Kidney tubule cell (primary cell): ENCODE measurements at regions not wholly inside any gene's neighbourhood (a gene's known extent, or its start where the extent isn't known, plus 50 kb on each side); places are given as distances from the start of the nearest gene placed in this dataset.

Experiments used
- DNase-seq: peaks from one replicate; pipeline ENCODE4 v3.0.0-alpha.2; 2018; ENCODE audit warnings: low spot score

DNA sequence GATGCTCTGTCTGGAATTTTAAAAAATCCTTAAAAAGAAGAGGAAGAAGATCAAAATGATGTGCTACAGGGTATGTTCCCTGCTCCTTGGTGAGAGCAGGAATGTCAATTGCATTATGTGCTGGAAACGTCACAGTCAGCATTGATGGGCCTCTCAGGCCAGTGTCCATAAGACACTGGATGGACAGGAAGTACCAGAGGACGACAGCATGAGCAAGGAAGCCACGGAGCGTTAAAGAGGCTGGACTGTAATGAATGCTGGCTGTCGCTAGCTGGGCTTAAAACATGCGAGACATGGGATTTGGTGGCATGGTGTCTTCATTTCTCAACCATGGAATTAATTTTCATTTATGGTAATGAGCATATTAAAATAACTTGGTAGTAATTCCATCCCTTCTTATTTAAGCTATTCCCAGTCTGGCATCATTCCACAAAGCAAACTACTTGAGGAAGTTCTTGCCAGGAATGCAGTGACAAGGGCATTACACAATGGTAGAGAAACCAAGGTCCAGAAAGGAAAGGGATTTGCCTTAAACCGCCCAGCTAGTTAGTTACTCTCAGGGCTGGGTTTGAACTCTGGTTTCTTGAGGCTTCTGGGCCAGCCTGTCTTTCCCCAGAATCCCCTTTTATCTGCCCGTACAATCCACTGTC, 166.6 kb upstream of the SOX4 start:
- peak; percentile 28 for DNase-seq

DNA sequence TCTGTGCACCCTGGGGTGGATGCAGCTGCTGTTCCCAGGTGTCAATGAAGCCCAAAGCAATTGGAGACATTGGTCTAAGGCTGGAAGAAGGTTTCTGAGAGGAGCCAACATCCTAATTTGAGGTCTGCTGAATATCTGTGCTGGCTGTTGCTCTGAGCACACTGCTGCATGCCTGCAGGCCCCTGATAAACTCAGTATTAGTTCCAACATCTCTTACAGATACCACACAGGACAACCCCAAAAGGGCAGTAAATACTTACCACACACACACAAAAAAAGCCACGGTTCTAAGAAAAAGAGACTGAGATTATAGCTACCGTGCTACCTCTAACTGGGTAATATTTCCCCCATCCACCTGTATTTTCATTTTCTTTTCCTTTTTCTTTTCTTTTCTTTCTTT, 164.3 kb upstream of the SOX4 start:
- DNase-seq, result no peak

DNA sequence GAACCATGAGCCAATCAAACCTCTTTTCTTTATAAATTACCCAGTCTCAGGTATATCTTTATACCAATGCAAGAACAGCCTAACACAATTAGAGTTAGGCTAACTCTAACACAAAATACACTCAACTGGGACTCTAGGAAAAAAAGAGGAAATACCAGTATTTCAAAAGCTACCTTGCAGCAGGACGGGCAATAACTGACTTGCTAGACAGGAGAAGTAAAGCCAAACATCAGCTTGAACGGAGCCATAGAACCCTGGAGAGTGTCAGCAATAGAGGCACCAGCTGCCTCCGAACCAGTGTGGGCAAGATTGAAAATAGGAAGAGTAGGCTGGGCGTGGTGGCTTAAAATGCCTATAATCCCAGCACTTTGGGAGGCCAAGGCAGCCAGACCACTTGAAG, 162.0 kb upstream of the SOX4 start:
- DNase-seq, result no peak

DNA sequence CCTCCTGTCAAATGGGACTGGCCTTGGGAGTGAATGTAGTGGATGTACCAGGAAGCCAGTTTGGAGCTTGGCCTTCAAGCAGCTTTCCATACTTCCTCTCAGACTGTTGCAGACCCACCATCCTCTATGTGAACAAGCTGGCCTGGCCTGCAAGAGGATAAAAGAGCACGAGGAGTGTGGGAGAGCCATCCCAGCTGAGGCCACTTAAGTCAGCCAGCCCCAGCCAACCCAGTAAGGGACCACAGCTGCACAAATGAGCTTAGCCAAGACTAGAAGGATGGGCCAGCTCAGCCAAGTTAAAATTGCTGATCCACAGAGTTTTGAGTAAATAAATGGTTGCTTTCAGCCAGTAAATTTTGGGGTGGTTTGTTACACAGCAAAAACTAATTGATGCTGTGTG, 156.9 kb upstream of the SOX4 start:
- DNase-seq, result no peak

DNA sequence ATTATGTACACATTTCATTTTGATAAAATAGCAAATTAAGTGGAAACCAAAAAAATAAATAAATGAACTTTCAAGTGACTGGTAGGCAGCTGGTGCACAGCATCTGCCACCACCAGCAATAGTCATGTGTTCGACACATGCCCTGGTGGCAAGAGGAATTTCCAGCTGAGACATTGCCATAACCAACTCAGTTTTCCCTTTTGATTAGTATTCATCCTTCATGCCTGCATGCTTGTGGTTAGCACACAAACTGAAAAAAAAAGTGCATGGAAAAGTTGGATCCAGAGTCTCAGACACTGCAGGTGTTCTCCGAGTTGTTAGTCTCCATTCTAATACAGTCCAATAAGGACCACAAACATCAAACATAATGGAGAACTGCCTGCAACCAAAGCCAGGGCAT, 156.0 kb upstream of the SOX4 start:
- peak; percentile 38 for DNase-seq

DNA sequence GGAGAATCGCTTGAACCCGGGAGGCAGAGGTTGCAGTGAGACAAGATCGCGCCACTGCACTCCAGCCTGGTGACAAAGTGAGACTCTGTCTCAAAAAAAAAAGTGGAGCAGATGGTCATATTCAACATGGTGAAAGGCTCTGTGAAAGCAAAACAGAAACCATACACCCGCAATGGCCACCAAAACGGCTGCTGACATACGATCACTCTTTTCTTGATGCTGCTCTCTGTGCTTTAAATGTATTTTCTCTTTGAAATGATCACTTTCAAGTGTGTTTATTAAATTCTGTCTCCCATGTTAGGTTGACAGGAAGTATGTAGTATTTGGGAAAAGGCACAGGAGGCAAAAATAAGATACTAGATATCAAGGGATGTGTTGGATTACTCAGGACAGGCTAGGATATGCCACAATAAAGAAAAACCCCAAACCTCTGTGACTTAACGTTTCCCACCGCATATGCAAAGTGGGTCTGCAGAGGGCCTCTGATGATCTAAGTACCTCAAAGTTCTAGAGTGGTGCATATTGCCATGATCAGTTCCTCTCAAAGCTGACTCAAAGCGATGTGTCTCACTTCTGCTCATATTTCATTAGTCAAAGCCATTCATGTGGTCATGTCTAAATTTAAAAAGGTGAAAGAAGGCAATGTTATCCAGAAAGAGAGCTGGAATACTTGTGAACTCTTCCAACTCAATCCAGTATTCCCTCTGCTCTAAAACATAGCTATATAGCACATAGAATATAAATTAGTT, 155.1 kb upstream of the SOX4 start:
- DNase-seq, result peak; percentile 40

DNA sequence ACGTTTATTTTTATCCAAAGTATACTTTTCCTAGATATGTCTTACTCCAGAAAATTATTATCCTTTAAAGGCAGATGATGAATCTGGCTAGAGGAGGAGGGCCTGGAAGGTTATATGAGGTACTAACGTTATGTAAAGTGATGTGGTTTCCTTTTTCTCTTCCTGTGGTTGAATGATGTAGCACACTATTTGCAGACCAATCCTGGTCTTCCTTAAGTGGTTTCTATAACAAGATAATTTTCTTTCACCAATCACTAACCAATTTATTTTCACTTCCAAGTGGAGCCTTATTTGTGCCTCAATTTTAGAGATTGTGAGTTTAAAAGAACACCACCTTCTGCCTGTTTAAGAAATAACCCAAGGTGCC, 154.6 kb upstream of the SOX4 start:
- DNase-seq, result peak; percentile 22

DNA sequence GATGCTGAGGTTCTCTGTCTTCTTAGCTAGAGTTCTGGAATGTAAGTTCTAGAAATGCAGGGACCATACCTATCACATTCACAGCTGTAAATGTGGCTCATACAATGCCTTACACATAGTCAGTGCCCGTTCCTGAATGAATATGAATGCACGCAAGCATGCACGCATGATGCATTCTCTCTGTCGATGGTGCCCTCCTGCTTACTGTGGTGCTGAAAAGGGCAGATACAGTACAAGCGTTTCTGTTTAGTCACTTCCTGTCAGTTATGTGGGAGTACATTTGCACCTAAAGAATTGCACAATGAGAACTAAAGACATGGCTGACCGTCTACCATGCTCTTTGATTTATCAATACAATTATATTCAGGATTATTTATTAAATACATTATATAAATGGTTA, 152.2 kb upstream of the SOX4 start:
- DNase-seq, result peak; percentile 6

DNA sequence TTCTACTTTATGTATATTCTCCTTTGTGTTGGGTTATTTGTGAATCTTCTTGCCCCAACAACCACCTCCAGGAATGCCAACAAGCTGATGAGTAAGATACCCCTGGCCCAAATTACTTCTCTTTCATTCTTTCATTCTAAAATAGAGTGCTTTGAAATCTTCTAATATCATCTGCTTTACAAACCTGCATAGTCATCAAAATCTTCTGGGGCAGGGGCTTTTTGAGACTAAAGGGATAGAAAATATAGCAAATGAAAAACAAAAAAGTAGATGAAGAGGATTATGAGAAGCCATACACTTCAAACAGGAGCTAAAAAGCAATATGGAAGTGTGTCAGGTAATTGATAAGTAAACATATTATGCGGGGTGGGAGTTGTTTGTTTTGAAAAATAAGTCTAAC, 150.7 kb upstream of the SOX4 start:
- no peak for DNase-seq

DNA sequence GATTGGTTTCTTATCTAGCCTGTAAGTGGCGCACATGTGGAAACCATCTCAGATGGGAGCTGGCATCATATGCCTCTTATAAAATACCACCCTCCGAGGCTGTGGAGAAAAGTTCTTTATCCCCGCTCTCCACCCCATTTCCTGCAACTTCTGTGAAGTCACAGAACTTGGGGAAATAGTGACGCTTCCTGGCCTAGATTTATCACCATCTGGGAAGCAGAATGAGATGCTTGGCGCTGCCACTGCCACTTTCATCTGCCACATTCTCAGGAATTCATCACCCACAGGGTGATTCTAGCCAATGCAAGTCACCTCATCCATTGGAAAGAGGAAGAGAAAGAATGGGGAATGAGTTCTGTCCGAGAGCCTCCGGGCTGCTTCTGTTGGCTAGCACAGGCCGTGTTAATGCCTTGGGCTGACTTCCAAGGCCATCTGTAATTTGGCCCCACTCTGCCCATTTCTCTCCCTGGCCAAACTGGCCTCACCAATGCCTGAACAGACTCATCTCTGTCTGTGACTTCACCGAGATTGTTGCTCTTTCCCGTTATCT, 148.8 kb upstream of the SOX4 start:
- no peak for DNase-seq

DNA sequence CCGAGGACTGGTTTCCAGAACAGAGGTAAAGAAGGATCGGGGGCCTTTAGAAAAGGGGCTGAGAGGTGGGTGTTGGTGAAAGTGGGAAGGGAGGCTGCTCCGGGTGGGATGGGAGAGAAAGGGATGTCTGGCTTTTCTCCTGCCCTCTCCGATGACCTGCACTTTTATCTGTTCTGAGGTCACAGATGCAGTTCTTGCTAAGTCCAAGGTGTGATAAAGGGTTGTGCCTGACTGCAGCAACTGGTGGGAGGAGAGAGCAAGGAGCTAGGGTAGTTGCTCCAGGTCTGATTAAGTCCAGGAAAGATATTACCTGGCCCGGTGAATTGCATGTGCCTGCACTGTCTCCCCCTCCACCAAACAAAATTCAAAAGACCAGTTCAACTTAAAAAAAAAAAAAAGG, 145.6 kb upstream of the SOX4 start:
- DNase-seq, result no peak

DNA sequence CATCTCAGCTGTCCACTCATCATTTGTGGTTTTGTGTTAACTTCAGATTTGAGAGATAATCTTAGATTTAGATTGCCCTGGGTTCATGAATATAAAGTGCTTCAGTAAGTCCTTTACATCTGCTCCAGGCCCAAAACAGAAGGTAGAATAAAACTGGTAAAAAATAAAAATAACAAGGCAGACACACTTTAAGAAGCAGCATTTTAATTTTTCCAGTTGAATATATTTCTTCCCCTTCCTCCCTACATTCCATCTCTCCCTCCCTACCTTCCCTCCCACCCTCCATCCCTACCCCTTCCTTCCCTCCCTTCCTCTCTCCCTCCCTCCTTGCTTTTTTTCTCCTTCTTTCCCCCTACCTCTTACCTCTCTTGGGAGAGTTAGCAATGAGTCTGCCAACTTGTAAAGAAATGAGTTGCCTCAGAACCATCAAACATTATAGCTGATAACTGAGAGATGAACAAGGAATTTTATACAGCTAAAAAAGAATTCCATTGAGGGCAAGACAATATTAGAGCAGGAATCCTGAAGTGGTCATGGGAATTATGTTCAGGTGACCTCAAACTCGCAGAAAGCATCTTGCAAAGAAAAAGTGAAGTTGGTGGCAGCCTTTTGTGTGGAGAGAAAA, 145.0 kb upstream of the SOX4 start:
- no peak for DNase-seq

DNA sequence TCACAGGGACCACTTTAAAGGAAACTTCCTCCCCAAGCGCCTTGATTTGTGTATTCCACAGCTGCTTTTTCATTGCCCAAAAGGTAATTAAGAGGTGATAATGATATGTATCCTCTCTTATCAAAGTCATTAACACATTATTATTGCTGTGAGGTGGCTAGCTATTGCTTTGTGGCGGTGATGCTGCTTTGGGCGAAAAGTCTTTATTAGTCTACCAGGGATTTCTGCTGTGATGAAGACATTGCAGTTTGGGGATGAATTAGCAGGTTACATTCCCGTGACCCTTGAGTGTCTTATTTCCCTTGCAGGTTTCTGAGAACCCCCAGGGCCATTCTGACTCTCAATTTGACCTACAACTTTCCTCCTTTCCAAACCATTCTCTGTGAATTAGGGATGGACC, 143.4 kb upstream of the SOX4 start:
- no peak for DNase-seq

DNA sequence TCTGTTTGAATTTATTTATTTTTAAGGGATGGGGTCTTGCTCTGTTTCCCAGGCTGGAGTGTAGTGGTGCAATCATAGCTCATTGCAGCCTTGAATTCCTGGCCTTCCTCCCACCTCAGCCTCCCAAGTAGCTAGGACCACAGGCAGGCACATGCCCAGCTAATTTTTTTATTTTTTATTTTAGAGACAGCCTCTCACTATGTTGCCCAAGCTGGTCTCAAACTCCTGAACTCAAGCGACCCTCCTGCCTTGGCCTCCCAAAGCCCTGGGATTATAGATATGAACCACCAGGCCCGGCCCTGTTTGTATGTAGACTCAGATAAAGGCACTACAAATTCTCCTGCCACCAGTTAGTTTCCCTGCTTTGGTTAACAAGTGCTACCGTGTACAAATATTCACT, 142.9 kb upstream of the SOX4 start:
- DNase-seq, result no peak

DNA sequence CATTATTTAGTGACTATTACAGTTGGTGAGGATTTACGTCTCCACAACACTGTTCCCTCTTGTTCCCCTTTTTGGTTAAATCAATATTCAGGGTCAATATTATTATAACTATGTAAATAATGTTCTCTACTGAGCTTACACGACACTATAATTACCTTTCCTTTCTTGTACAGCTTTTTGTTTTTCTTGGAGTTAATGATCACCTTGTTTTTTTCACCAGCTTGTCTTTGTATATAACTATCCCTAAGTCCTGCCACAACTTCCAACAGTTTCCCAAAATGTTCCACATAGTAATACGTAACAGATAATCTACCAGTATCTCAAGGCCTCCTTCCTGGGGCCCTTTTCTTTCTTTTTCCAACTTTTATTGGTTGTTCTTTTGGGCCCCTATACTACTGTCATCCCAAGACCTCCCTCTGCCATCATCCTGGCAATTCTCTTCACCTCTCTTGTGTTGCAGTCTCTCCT, 142.0 kb upstream of the SOX4 start:
- DNase-seq, result no peak

DNA sequence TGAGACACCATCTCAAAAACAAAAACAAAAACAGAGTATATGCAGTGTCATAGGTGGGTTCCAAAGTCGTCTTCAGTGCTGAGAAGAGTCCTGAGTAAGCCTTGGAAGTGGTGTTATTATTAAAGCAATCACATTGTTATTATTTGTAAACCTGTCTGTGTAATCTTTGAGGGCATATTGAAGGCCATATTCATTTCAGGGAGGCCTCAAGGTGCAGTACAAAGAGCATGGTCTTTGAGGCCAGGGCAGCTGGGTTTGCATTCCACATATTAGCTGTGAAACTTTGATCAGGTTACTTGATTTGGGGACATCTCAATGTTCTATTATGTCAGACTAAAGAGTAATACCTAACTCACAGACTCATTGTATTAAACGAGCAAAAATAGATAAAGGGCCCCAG, 139.3 kb upstream of the SOX4 start:
- no peak for DNase-seq

DNA sequence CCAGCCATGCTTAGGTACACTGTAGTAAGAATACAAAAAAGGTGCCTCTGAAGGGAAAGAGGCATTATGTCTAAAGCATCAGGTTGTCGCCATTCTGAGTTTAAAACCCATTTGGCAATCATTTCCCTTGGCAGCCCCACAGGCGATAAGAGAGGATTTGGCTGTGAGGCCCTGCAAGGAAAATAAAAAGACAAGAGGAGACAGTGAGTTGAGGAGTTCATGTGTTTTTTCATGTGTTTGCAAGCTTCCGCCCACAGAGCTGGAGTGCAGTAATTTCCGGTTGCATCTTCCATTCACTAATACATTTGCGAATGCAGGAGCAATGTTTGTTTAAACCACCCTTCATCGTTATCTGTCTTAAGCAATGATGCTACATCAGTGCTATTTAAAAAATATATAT, 138.5 kb upstream of the SOX4 start:
- no peak for DNase-seq

DNA sequence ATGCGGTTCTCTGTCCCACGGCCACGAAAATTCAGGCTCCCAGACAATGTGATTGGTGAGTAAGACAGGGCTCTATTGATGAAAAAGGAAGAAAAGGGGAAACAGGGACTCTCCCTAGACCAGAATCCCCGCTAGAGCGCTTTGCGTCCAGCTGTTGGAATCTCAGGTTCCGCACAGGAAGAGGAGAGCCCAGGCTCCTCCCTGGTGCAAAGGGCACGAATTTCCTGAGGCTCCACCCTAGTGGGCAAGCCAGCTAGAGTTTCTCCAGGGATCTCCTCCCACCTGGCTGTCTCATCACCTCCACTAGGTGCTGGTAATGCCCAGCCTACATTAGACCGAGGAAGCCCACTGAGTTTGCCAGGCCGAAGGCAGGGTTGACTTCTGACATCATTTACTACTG, 135.9 kb upstream of the SOX4 start:
- no peak for DNase-seq

DNA sequence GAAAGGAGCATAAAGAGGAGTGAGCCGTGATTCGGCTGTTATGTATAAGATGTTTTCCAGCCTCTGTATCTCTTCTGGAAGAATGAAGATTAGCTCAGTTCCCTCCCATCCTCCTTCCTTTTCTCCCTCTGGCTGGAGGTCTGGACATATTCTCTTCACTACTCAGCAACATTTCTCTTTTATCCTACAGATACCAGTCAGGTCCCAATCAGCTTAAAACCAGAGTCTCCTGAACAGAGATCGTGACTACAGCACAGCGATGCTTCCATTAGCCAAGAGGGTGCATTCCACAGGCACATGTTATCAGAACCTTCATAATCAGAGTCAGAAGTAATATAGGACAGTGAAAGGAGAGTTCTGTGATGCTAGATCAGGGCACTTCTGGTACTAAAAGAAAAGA, 133.9 kb upstream of the SOX4 start:
- no peak for DNase-seq

DNA sequence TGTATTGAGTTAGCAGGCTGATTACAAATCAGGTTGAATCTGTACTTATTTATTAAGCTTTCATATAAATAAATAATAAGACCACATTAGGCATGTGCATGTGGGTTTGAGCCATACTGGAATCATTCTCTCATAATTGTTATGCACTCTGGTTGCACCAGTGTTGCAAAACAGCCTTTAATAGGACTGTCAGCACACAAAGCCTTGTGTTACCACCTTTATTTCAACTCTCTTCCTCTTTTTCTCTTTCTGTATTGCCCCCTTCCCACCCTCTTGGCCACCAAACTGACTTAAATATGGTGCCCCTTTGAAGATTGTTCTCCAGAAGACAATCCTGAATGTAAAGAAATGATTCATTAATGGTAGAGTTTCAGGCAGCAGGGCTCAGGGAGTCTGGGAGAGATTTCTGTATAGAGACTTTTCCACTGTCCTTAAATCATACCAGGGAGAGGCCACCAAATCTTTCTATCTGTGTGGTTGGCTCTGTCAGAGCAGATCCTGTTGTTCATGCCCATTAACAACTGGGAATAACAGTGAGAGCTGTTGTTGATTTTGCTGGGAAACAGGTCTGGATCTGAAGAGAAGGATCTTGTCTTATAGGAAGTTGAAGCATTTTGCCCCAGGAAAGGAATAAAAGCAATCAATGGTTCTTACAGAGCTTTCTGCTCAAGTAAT, 131.6 kb upstream of the SOX4 start:
- DNase-seq, result no peak

DNA sequence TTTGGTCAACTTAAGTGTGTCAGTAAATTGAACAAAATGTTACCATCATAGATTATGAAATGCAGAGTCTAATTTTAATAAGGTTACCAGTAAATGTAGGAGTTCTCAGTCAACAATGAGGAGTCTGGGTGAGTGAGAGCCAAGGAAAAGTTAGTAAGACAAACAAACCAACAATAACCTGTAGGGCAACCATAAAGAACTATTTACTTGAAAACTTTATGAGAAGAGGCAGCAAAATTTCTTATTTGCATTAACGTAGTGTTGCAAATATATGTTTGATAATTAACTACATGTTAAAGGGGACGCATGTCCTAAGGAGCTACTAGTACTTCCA, 131.1 kb upstream of the SOX4 start:
- no peak for DNase-seq

DNA sequence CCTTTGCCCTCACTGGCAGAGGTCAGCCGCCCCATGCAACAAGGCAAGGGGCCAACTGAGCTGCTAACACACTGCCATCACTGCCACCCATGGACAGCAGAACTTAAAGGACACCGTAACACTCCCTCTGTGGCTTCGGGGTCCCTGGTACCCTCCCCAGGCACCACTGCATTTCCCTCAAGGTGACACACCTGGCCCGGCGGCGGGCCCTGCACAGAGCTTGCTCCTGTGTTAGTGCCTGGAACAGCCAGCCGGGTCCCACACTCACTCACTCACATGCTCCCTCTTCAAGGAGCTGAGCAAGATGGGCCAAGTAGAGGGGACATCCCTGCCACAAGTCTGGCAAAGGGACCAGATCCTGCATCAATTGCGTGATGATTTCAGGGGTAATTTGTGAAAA, 126.5 kb upstream of the SOX4 start:
- no peak for DNase-seq

DNA sequence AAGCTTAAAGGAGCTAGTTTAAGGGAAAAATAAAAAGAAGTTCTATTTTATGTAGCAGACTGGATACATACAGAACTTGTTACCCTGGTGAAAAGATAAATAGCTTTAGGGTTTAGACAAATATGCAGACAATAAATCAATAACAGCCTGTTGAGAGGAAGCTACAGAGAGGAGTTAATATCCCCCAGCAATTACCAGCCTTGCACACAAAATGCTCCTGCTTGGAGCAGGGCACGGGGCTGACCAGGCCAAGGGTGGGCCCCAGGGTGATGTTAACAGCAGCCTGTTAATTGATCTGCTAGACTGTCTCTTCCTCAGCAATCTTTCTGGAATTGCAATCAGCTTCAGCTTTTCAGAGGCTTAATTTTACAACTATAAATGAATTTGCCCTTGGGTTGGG, 125.1 kb upstream of the SOX4 start:
- DNase-seq, result no peak
